ENCODE measurements at regions not wholly inside any gene's neighbourhood (a gene's known extent, or its start where the extent isn't known, plus 50 kb on each side); places are given as distances from the start of the nearest gene placed in this dataset.
A peak's percentile ranks its signal among the peaks of the same experiment; 100 is the strongest.
"Not testable (repeated sequence)": the region's sequence is repeated elsewhere in the genome, so short reads cannot be mapped to it uniquely, and the experiment has no call there.

GRCh38 chr7:116340943-116341907, 130.9 kb downstream of the TES start:
- no peak for DNase-seq (ENCODE audit: low read depth)

GRCh38 chr7:116342125-116342524, 131.8 kb downstream of the TES start:
- no peak for DNase-seq (ENCODE audit: low read depth)

- DNase-seq (ENCODE audit: low read depth), result no peak
Observed at GRCh38 chr7:116347151-116347832, 137.0 kb downstream of the TES start.

GRCh38 chr7:116348346-116348745, 138.0 kb downstream of the TES start:
- DNase-seq (ENCODE audit: low read depth), result no peak

- no peak for DNase-seq (ENCODE audit: low read depth)
Observed at GRCh38 chr7:116351966-116352365, 141.6 kb downstream of the TES start.

- no peak for DNase-seq (ENCODE audit: low read depth)
Observed at GRCh38 chr7:116353647-116354046, 143.3 kb downstream of the TES start.

- peak; percentile 64 for DNase-seq (ENCODE audit: low read depth)
Observed at GRCh38 chr7:116354171-116354545, 143.8 kb downstream of the TES start.

- DNase-seq (ENCODE audit: low read depth), result peak; percentile 99
Observed at GRCh38 chr7:116354546-116355423, 144.4 kb downstream of the TES start.

- DNase-seq (ENCODE audit: low read depth), result no peak
Observed at GRCh38 chr7:116355424-116355765, 144.1 kb upstream of the CAV2 start.

- DNase-seq (ENCODE audit: low read depth), result no peak
Observed at GRCh38 chr7:116356333-116356965, 143.1 kb upstream of the CAV2 start.

- no peak for DNase-seq (ENCODE audit: low read depth)
Observed at GRCh38 chr7:116356979-116357378, 142.6 kb upstream of the CAV2 start.

GRCh38 chr7:116357781-116358670, 141.5 kb upstream of the CAV2 start:
- no peak for DNase-seq (ENCODE audit: low read depth)

GRCh38 chr7:116361767-116362166, 137.8 kb upstream of the CAV2 start:
- no peak for DNase-seq (ENCODE audit: low read depth)

- DNase-seq (ENCODE audit: low read depth), result no peak
Observed at GRCh38 chr7:116363637-116364432, 135.7 kb upstream of the CAV2 start.

GRCh38 chr7:116364469-116364868, 135.1 kb upstream of the CAV2 start:
- no peak for DNase-seq (ENCODE audit: low read depth)

GRCh38 chr7:116365797-116366196, 133.7 kb upstream of the CAV2 start:
- DNase-seq (ENCODE audit: low read depth), result no peak

- no peak for DNase-seq (ENCODE audit: low read depth)
Observed at GRCh38 chr7:116367171-116367813, 132.2 kb upstream of the CAV2 start.

- no peak for DNase-seq (ENCODE audit: low read depth)
Observed at GRCh38 chr7:116368965-116369364, 130.6 kb upstream of the CAV2 start.

GRCh38 chr7:116371536-116371935, 128.0 kb upstream of the CAV2 start:
- not testable (repeated sequence) for DNase-seq (ENCODE audit: low read depth)
